HepG2 (cell line): ENCODE measurements at regions not wholly inside any gene's neighbourhood (a gene's known extent, or its start where the extent isn't known, plus 50 kb on each side); places are given as distances from the start of the nearest gene placed in this dataset.

Experiments used
- ARNT ChIP-seq: fragments of 450-650 bp; IDR thresholded peaks from 2 replicates; pipeline ENCODE4 v1.6.1; 2017
- CSRNP2 ChIP-seq: sonication (generic); formaldehyde crosslinking; conservative IDR thresholded peaks from 2 replicates; pipeline ENCODE4 v1.8.0; 2022; ENCODE audit warnings: low read depth, missing genetic modification reagents
- CTCF ChIP-seq: sonication (generic); formaldehyde crosslinking; IDR thresholded peaks from 2 replicates; pipeline ENCODE4 v1.5.0; 2020; ENCODE audit warnings: mild to moderate bottlenecking, missing genetic modification reagents, moderate library complexity
- ETV6 ChIP-seq: sonication (generic); formaldehyde crosslinking; conservative IDR thresholded peaks from 2 replicates; pipeline ENCODE4 v1.4.0; 2020; ENCODE audit warnings: missing genetic modification reagents
- IRF9 ChIP-seq: sonication (generic); formaldehyde crosslinking; IDR thresholded peaks from 2 replicates; pipeline ENCODE4 v1.8.0; 2022; ENCODE audit warnings: missing genetic modification reagents, mild to moderate bottlenecking, borderline replicate concordance
- MNT ChIP-seq: fragments of 450-650 bp; IDR thresholded peaks from 2 replicates; pipeline ENCODE4 v1.6.1; 2016
- POLR2AphosphoS5 ChIP-seq: IDR thresholded peaks from 2 replicates; pipeline ENCODE4 v1.6.1; 2012; ENCODE audit warnings: low read depth, low read length
- RFX5 ChIP-seq: IDR thresholded peaks from 2 replicates; pipeline ENCODE4 v1.6.1; 2011; ENCODE audit warnings: low read depth, low read length, improper control_type of control experiment
- SMAD1 ChIP-seq: sonication (generic); formaldehyde crosslinking; IDR thresholded peaks from 2 replicates; pipeline ENCODE4 v1.4.0; 2020; ENCODE audit warnings: missing genetic modification reagents, low read depth, mild to moderate bottlenecking, borderline replicate concordance
- ZFP62 ChIP-seq: sonication (generic); formaldehyde crosslinking; IDR thresholded peaks from 2 replicates; pipeline ENCODE4 v1.4.0; 2020; ENCODE audit warnings: missing genetic modification reagents
- ZNF580 ChIP-seq: IDR thresholded peaks from 2 replicates; pipeline ENCODE4 v1.6.1; 2016; ENCODE audit warnings: low read depth, borderline replicate concordance
- ZNF703 ChIP-seq: sonication (generic); formaldehyde crosslinking; IDR thresholded peaks from 2 replicates; pipeline ENCODE4 v1.5.1; 2020; ENCODE audit warnings: missing genetic modification reagents, mild to moderate bottlenecking, moderate library complexity, borderline replicate concordance

- TF ChIP-seq ZNF580 (CRISPR knock-in tag) (no peak), ETV6 (CRISPR knock-in tag) (no peak), CTCF (CRISPR knock-in tag) (no peak), IRF9 (CRISPR knock-in tag) (no peak), POLR2AphosphoS5 (no peak), ZFP62 (CRISPR knock-in tag) (no peak), CSRNP2 (no peak), MNT (no peak), RFX5 (no peak), ZNF703 (CRISPR knock-in tag) (no peak), SMAD1 (CRISPR knock-in tag) (no peak), ARNT (no peak)
These were observed 129.2 kb upstream of the PAK3 start for GRCh38 chrX:110966839-110967238.
